ENCODE measurements at regions not wholly inside any gene's neighbourhood (a gene's known extent, or its start where the extent isn't known, plus 50 kb on each side); places are given as distances from the start of the nearest gene placed in this dataset.

DNA sequence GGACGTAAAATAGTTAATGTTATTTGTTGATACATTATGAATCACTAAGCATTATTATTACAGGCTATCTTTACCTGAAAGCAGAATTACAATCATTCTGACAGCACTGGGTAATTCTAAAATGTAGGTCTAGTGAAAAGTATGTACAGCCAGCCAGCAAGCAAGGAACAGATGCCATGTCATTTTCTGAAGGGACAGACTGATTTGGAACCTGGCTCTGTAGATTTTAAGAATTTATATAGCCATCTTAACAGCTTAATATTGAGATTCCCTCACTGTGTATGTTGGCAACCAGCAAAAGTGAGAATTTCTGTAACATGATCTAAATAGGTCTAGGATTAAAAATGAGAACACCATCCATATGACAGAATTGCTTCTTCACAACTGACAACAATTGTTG, 359.4 kb downstream of the ZIC4 start:
- Histone ChIP-seq H3K23ac (ENCODE audit: low read depth, low read length, poor library complexity) (no peak overlapping the region), H3K36me3 (replicated peaks in 1 of 2; ENCODE audit: control insufficient read depth in 2 of 2, insufficient read depth in 2 of 2, low read length in 2 of 2) (no peaks in the 10 kb centered on the region), H2AK5ac (ENCODE audit: low read depth, low read length) (no peak overlapping the region), H2BK15ac (ENCODE audit: low read length) (no peak overlapping the region), H3K14ac (ENCODE audit: low read length) (no peak overlapping the region), H3K4me2 (ENCODE audit: insufficient read depth, low read length, poor library complexity, severe bottlenecking) (no peak overlapping the region), H2AFZ (ENCODE audit: low read length) (no peak overlapping the region), H2BK5ac (ENCODE audit: low read length) (no peak overlapping the region), H2BK120ac (ENCODE audit: low read depth, low read length) (no peak overlapping the region), H2BK12ac (ENCODE audit: low read length) (no peak overlapping the region), H3K4ac (ENCODE audit: low read length) (no peak overlapping the region), H3K27ac (replicated peaks; ENCODE audit: low read length) (no peak overlapping the region), H3K79me1 (ENCODE audit: low read depth, low read length) (no peaks in the 10 kb centered on the region), H3K27me3 (ENCODE audit: control insufficient read depth in 3 of 3, insufficient read depth in 3 of 3, low read depth in 1 of 3, low read length in 3 of 3) (no peaks in the 10 kb centered on the region), H3K4me3 (ENCODE audit: low read length in 2 of 2) (no peak overlapping the region), H3K9ac (ENCODE audit: low read depth, low read length, poor library complexity) (no peak overlapping the region), H3K4me1 (ENCODE audit: control insufficient read depth in 2 of 2, insufficient read depth in 1 of 2, low read depth in 1 of 2, low read length in 2 of 2) (peaks cover 5 to 7% of the 10 kb centered on the region in 2 donors), H4K8ac (ENCODE audit: low read depth, low read length) (no peak overlapping the region), H3K18ac (ENCODE audit: low read length) (no peak overlapping the region), H3K9me3 (replicated peaks in 1 of 2; ENCODE audit: control insufficient read depth in 2 of 2, insufficient read depth in 1 of 2, low read depth in 1 of 2, low read length in 2 of 2) (no peaks in the 10 kb centered on the region), H4K91ac (ENCODE audit: low read depth, low read length, poor library complexity) (no peak overlapping the region)
- no peak for DNase-seq (ENCODE audit: low spot score)
- WGBS, 2 donors (ENCODE audit: extremely low coverage in 2 of 2, insufficient read length in 2 of 2, insufficient replicate concordance in 1 of 2), result no CpG with 5 or more reads among the region's 1 CpG

DNA sequence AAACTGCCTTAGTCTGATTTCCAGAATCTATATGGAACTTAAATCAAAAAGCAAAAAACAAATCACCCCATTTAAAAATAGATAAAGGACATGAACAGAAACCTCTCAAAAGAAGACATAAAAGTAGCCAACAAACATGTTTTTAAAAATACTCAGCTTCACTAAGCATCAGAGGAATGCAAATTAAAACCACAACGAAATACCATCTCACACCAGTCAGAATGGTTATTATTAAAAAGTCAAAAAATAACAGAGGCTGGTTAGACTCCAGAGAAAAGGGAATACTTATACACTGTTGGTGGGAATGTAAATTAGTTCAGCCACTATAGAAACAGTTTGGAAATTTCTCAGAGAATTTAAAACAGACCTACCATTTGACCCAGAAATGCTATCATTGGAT, 367.9 kb downstream of the ZIC4 start:
- H4K8ac ChIP-seq (ENCODE audit: low read depth, low read length), result no peak overlapping the region
- H3K4me3 ChIP-seq (ENCODE audit: low read length in 2 of 2), result no peak overlapping the region
- no peak overlapping the region for H2BK12ac ChIP-seq (ENCODE audit: low read length)
- peaks cover 0 to 9% of the 10 kb centered on the region in 2 donors for H3K9me3 ChIP-seq (replicated peaks in 1 of 2; ENCODE audit: control insufficient read depth in 2 of 2, insufficient read depth in 1 of 2, low read depth in 1 of 2, low read length in 2 of 2)
- WGBS, 2 donors (ENCODE audit: extremely low coverage in 2 of 2, insufficient read length in 2 of 2, insufficient replicate concordance in 1 of 2), result no CpG with 5 or more reads among the region's 1 CpG
- no peak overlapping the region for H2AK5ac ChIP-seq (ENCODE audit: low read depth, low read length)
- no peak overlapping the region for H2AFZ ChIP-seq (ENCODE audit: low read length)
- no peak overlapping the region for H3K27ac ChIP-seq (replicated peaks; ENCODE audit: low read length)
- H3K27me3 ChIP-seq (ENCODE audit: control insufficient read depth in 3 of 3, insufficient read depth in 3 of 3, low read depth in 1 of 3, low read length in 3 of 3), result no peaks in the 10 kb centered on the region
- no peak overlapping the region for H4K91ac ChIP-seq (ENCODE audit: low read depth, low read length, poor library complexity)
- H3K79me1 ChIP-seq (ENCODE audit: low read depth, low read length), result no peaks in the 10 kb centered on the region
- H3K36me3 ChIP-seq (replicated peaks in 1 of 2; ENCODE audit: control insufficient read depth in 2 of 2, insufficient read depth in 2 of 2, low read length in 2 of 2), result no peaks in the 10 kb centered on the region
- H3K4me1 ChIP-seq (ENCODE audit: control insufficient read depth in 2 of 2, insufficient read depth in 1 of 2, low read depth in 1 of 2, low read length in 2 of 2), result no peaks in the 10 kb centered on the region
- no peak overlapping the region for H2BK5ac ChIP-seq (ENCODE audit: low read length)
- H3K9ac ChIP-seq (ENCODE audit: low read depth, low read length, poor library complexity), result no peak overlapping the region
- no peak overlapping the region for H2BK120ac ChIP-seq (ENCODE audit: low read depth, low read length)
- H3K23ac ChIP-seq (ENCODE audit: low read depth, low read length, poor library complexity), result no peak overlapping the region
- H3K4ac ChIP-seq (ENCODE audit: low read length), result no peak overlapping the region
- DNase-seq (ENCODE audit: low spot score), result no peak
- H3K18ac ChIP-seq (ENCODE audit: low read length), result no peak overlapping the region
- H3K14ac ChIP-seq (ENCODE audit: low read length), result no peak overlapping the region
- H3K4me2 ChIP-seq (ENCODE audit: insufficient read depth, low read length, poor library complexity, severe bottlenecking), result no peak overlapping the region
- H2BK15ac ChIP-seq (ENCODE audit: low read length), result no peak overlapping the region

DNA sequence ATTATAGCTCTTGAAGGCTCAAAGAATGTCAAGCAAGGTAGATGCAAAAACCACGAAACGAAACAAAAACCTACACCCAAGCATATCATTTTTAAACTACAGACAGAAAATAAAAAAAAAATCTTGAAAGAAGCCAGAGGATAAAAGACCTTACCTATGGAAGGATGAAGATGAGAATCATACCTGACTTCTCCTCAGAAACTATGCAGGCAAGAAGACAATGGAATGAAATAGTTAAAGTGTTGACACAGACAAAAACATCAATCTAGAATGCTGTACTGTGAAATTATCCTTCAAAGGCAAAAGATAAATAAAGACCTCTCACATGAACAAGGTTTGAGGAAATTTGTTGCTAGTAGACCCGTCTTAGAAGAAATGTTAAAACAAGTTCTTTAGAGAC, 372.0 kb downstream of the ZIC4 start:
- Histone ChIP-seq H3K4me1 (ENCODE audit: control insufficient read depth in 2 of 2, insufficient read depth in 1 of 2, low read depth in 1 of 2, low read length in 2 of 2) (no peaks in the 10 kb centered on the region), H2AFZ (ENCODE audit: low read length) (no peak overlapping the region), H2BK15ac (ENCODE audit: low read length) (no peak overlapping the region), H3K36me3 (replicated peaks in 1 of 2; ENCODE audit: control insufficient read depth in 2 of 2, insufficient read depth in 2 of 2, low read length in 2 of 2) (no peaks in the 10 kb centered on the region), H3K9ac (ENCODE audit: low read depth, low read length, poor library complexity) (no peak overlapping the region), H3K4me2 (ENCODE audit: insufficient read depth, low read length, poor library complexity, severe bottlenecking) (no peak overlapping the region), H3K27ac (replicated peaks; ENCODE audit: low read length) (no peak overlapping the region), H3K79me1 (ENCODE audit: low read depth, low read length) (no peaks in the 10 kb centered on the region), H2AK5ac (ENCODE audit: low read depth, low read length) (no peak overlapping the region), H2BK5ac (ENCODE audit: low read length) (no peak overlapping the region), H2BK12ac (ENCODE audit: low read length) (no peak overlapping the region), H4K8ac (ENCODE audit: low read depth, low read length) (no peak overlapping the region), H3K27me3 (ENCODE audit: control insufficient read depth in 3 of 3, insufficient read depth in 3 of 3, low read depth in 1 of 3, low read length in 3 of 3) (no peaks in the 10 kb centered on the region), H3K23ac (ENCODE audit: low read depth, low read length, poor library complexity) (no peak overlapping the region), H3K4ac (ENCODE audit: low read length) (no peak overlapping the region), H2BK120ac (ENCODE audit: low read depth, low read length) (no peak overlapping the region), H3K18ac (ENCODE audit: low read length) (no peak overlapping the region), H3K4me3 (ENCODE audit: low read length in 2 of 2) (no peak overlapping the region), H3K9me3 (replicated peaks in 1 of 2; ENCODE audit: control insufficient read depth in 2 of 2, insufficient read depth in 1 of 2, low read depth in 1 of 2, low read length in 2 of 2) (peaks cover 0 to 9% of the 10 kb centered on the region in 2 donors), H4K91ac (ENCODE audit: low read depth, low read length, poor library complexity) (no peak overlapping the region), H3K14ac (ENCODE audit: low read length) (no peak overlapping the region)
- DNase-seq (ENCODE audit: low spot score), result no peak
- no CpG with 5 or more reads among the region's 3 CpGs for WGBS, 2 donors (ENCODE audit: extremely low coverage in 2 of 2, insufficient read length in 2 of 2, insufficient replicate concordance in 1 of 2)

DNA sequence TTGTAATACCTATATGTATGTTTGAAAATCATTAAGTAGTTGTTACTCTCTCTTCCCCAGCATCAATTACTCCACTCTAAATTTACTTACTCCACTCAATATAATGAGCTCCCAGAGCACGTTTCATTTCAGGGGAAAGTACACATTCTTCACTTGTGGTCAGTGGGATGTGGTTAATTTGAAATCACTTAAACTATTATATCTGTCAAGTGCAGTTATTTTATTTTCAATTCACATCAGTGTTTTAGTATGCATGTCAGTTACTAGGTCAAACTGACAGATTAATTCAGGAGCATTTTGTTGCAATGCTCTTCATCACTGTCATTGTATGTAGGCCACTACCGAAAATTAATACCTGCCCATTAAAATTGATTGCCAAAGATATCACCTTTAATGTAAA, 376.1 kb downstream of the ZIC4 start:
- no peak overlapping the region for H4K91ac ChIP-seq (ENCODE audit: low read depth, low read length, poor library complexity)
- no peak overlapping the region for H3K27ac ChIP-seq (replicated peaks; ENCODE audit: low read length)
- no peak overlapping the region for H2BK120ac ChIP-seq (ENCODE audit: low read depth, low read length)
- H2AFZ ChIP-seq (ENCODE audit: low read length), result no peak overlapping the region
- no peak overlapping the region for H2AK5ac ChIP-seq (ENCODE audit: low read depth, low read length)
- H2BK5ac ChIP-seq (ENCODE audit: low read length), result no peak overlapping the region
- no peak overlapping the region for H4K8ac ChIP-seq (ENCODE audit: low read depth, low read length)
- H2BK12ac ChIP-seq (ENCODE audit: low read length), result no peak overlapping the region
- no CpG with 5 or more reads among the region's 2 CpGs for WGBS, 2 donors (ENCODE audit: extremely low coverage in 2 of 2, insufficient read length in 2 of 2, insufficient replicate concordance in 1 of 2)
- no peaks in the 10 kb centered on the region for H3K36me3 ChIP-seq (replicated peaks in 1 of 2; ENCODE audit: control insufficient read depth in 2 of 2, insufficient read depth in 2 of 2, low read length in 2 of 2)
- H3K27me3 ChIP-seq (ENCODE audit: control insufficient read depth in 3 of 3, insufficient read depth in 3 of 3, low read depth in 1 of 3, low read length in 3 of 3), result no peaks in the 10 kb centered on the region
- H3K4me2 ChIP-seq (ENCODE audit: insufficient read depth, low read length, poor library complexity, severe bottlenecking), result no peak overlapping the region
- H2BK15ac ChIP-seq (ENCODE audit: low read length), result no peak overlapping the region
- no peak for DNase-seq (ENCODE audit: low spot score)
- H3K18ac ChIP-seq (ENCODE audit: low read length), result no peak overlapping the region
- H3K9ac ChIP-seq (ENCODE audit: low read depth, low read length, poor library complexity), result no peak overlapping the region
- H3K4ac ChIP-seq (ENCODE audit: low read length), result no peak overlapping the region
- H3K9me3 ChIP-seq (replicated peaks in 1 of 2; ENCODE audit: control insufficient read depth in 2 of 2, insufficient read depth in 1 of 2, low read depth in 1 of 2, low read length in 2 of 2), result peaks cover 0 to 9% of the 10 kb centered on the region in 2 donors
- no peak overlapping the region for H3K14ac ChIP-seq (ENCODE audit: low read length)
- H3K23ac ChIP-seq (ENCODE audit: low read depth, low read length, poor library complexity), result no peak overlapping the region
- H3K79me1 ChIP-seq (ENCODE audit: low read depth, low read length), result no peaks in the 10 kb centered on the region
- H3K4me1 ChIP-seq (ENCODE audit: control insufficient read depth in 2 of 2, insufficient read depth in 1 of 2, low read depth in 1 of 2, low read length in 2 of 2), result no peaks in the 10 kb centered on the region
- no peak overlapping the region for H3K4me3 ChIP-seq (ENCODE audit: low read length in 2 of 2)
